ENCODE measurements at regions not wholly inside any gene's neighbourhood (a gene's known extent, or its start where the extent isn't known, plus 50 kb on each side); places are given as distances from the start of the nearest gene placed in this dataset.

- Mint-ChIP-seq H3K4me3 (no peak overlapping the region), H3K36me3 (no peaks in the 10 kb centered on the region), H3K9me3 (no peaks in the 10 kb centered on the region), H3K27me3 (no peaks in the 10 kb centered on the region), H3K27ac (no peak overlapping the region), H3K4me1 (no peaks in the 10 kb centered on the region)
- no peak for ATAC-seq
These were observed 988.6 kb downstream of the SORCS1 start for GRCh38 chr10:106175760-106176377.

DNA sequence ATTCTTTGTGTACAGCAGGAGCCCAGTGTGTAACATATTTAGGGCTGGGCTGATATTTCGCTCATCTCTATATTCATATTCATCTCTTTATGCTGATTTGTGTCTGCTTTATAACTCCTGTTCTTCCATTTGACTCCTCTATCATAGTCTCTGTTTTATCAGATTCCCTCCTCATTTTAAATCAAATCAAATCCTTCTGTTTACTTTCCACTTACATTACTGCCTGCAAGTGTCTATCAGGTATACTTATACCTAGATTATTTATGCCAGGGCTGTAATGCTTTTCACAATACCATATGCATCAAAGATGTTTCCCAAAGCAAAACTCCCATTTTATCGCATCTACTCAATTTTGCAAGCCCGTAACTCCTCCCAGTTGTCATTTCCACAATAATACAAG, 990.7 kb downstream of the SORCS1 start:
- ATAC-seq: no peak
- Mint-ChIP-seq H3K9me3 (peaks cover 1% of the 10 kb centered on the region), H3K36me3 (no peaks in the 10 kb centered on the region), H3K4me3 (no peak overlapping the region), H3K27me3 (no peaks in the 10 kb centered on the region), H3K27ac (no peak overlapping the region), H3K4me1 (no peaks in the 10 kb centered on the region)

DNA sequence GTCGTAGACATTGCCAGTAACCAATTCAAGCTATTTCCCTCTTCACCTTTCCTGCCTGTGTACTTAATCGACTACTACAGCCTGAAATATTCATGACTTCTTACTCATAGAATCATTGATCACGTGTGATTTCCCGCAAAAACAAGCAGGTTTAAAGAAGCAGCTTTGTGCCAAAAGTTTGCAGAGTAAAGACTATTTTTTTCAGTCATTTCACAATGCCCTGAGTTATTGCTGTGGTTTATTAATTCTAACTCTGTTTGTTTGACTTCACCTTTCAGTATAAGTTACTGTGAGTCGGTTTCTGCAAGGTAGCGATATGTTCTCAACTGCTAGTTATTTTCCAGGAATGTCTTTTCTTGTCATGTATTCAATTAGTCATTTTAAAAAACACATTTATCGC, 995.3 kb downstream of the SORCS1 start:
- Mint-ChIP-seq H3K4me1 (no peaks in the 10 kb centered on the region), H3K9me3 (peaks cover 4% of the 10 kb centered on the region), H3K27ac (no peak overlapping the region), H3K4me3 (no peak overlapping the region), H3K27me3 (no peaks in the 10 kb centered on the region), H3K36me3 (no peaks in the 10 kb centered on the region)
- ATAC-seq: no peak

- Mint-ChIP-seq H3K27me3 (no peaks in the 10 kb centered on the region), H3K4me3 (no peak overlapping the region)
These were observed 996.6 kb downstream of the SORCS1 start for GRCh38 chr10:106167946-106168345.

DNA sequence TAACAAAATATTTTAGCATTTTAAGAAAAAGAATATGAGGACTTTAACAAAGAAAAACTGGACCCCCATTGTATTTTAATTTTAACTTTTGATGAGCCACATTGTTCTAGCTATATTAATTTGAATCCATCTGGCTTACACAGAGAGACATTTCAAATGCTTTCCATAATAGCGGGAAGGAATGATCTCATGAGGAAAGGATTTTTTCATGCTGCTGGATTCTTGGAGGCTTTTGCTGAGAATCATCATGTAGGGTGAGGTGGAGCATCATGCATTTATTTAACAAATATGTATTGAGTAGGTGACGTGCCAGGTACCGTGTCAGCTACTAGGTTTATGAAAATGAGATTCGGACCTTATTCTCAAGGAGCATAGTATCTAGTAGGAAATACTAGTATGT, 1006.3 kb downstream of the SORCS1 start:
- no peak for ATAC-seq
- Mint-ChIP-seq H3K4me3 (no peak overlapping the region), H3K9me3 (peaks cover 11% of the 10 kb centered on the region), H3K4me1 (no peaks in the 10 kb centered on the region), H3K27ac (no peak overlapping the region), H3K27me3 (no peaks in the 10 kb centered on the region), H3K36me3 (no peaks in the 10 kb centered on the region)

More at GRCh38 chr10:106167946-106168345, 996.6 kb downstream of the SORCS1 start:
- Mint-ChIP-seq H3K4me1 (no peaks in the 10 kb centered on the region), H3K36me3 (no peaks in the 10 kb centered on the region), H3K27ac (no peak overlapping the region), H3K9me3 (peaks cover 8% of the 10 kb centered on the region)
- ATAC-seq: no peak

GRCh38 chr10:106147021-106147420, 1017.5 kb downstream of the SORCS1 start:
- no peak overlapping the region for H3K4me3 Mint-ChIP-seq
- no peaks in the 10 kb centered on the region for H3K9me3 Mint-ChIP-seq
- no peaks in the 10 kb centered on the region for H3K4me1 Mint-ChIP-seq
- H3K27ac Mint-ChIP-seq: no peak overlapping the region
- H3K27me3 Mint-ChIP-seq: no peaks in the 10 kb centered on the region
- no peak for ATAC-seq
- no peaks in the 10 kb centered on the region for H3K36me3 Mint-ChIP-seq

DNA sequence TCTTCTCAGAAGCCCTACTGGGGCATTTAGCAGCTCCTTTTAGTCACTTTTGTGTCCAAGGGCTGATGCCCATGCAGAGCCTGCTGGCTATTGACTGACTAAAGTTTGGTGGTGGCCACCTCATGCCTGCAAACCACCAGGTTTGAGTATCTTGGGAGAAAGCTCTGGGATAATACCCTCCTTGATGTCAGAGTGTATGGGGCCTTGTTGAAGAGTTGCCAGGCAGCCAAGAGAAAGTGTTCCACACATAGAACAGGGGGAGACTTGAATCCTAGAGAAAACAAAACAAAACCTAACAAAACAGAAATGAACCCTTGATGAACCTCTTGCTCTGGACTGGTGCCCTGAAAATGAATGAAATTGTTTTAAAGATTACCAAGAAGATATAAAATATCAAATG, 1024.6 kb downstream of the SORCS1 start:
- ATAC-seq: no peak
- H3K27me3 Mint-ChIP-seq: no peaks in the 10 kb centered on the region
- H3K27ac Mint-ChIP-seq: no peak overlapping the region
- H3K4me1 Mint-ChIP-seq: no peaks in the 10 kb centered on the region
- no peaks in the 10 kb centered on the region for H3K36me3 Mint-ChIP-seq
- H3K4me3 Mint-ChIP-seq: no peak overlapping the region
- H3K9me3 Mint-ChIP-seq: no peaks in the 10 kb centered on the region

DNA sequence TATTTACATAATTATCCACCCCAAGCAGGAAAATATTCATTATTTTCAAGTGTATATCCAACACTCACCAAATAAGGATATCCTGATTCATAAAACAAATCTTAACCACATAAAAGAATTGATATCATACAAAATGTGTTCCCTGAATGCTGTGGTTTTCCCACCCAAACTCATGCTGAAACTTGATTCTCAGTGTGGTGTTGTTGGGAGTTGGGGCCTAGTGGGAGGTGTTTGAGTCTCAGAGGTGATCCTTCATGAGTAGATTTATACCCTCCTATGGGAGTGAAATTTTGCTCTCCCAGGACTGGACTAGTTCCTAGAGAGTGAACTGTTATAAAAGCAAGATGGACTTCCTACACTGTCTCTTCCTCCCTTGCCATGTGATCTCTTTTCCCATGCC, 1028.3 kb downstream of the SORCS1 start:
- Mint-ChIP-seq H3K27me3 (no peaks in the 10 kb centered on the region), H3K27ac (no peak overlapping the region), H3K4me1 (no peaks in the 10 kb centered on the region), H3K9me3 (peaks cover 7% of the 10 kb centered on the region), H3K4me3 (no peak overlapping the region), H3K36me3 (no peaks in the 10 kb centered on the region)
- no peak for ATAC-seq

GRCh38 chr10:106134326-106135000, 1030.0 kb downstream of the SORCS1 start:
- Mint-ChIP-seq H3K27ac (no peak overlapping the region), H3K4me1 (no peaks in the 10 kb centered on the region), H3K36me3 (no peaks in the 10 kb centered on the region), H3K4me3 (no peak overlapping the region), H3K27me3 (no peaks in the 10 kb centered on the region), H3K9me3 (peaks cover 7% of the 10 kb centered on the region)
- ATAC-seq: no peak

DNA sequence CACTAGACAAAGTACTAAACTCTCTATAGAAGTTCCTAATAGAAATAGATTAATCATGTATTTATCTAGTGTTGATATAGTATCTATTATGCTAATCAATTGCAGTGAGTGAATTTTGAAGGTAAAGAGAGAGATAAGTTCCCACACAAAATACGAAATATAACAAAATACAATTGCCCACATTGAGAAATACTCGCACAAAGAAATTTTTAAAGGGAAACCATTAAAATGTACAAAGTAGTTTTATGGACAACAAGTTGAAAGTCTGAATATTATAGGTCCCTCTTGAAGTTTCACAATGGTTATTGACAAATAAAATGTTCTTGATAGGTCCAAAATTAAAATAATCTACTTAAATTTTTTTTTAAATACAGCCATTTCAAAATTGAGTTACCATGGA, 1031.1 kb downstream of the SORCS1 start:
- Mint-ChIP-seq H3K36me3 (no peaks in the 10 kb centered on the region), H3K9me3 (peaks cover 13% of the 10 kb centered on the region), H3K4me1 (no peaks in the 10 kb centered on the region), H3K27ac (no peak overlapping the region), H3K4me3 (no peak overlapping the region), H3K27me3 (no peaks in the 10 kb centered on the region)
- no peak for ATAC-seq

- no peaks in the 10 kb centered on the region for H3K36me3 Mint-ChIP-seq
- no peak overlapping the region for H3K27ac Mint-ChIP-seq
- no peaks in the 10 kb centered on the region for H3K4me1 Mint-ChIP-seq
- no peaks in the 10 kb centered on the region for H3K27me3 Mint-ChIP-seq
- H3K4me3 Mint-ChIP-seq: no peak overlapping the region
- ATAC-seq: no peak
- peaks cover 13% of the 10 kb centered on the region for H3K9me3 Mint-ChIP-seq
These were observed 1031.5 kb downstream of the SORCS1 start for GRCh38 chr10:106132956-106133355.

GRCh38 chr10:106114656-106115186, 1049.8 kb downstream of the SORCS1 start:
- peaks cover 10% of the 10 kb centered on the region for H3K9me3 Mint-ChIP-seq
- no peak overlapping the region for H3K4me3 Mint-ChIP-seq
- no peaks in the 10 kb centered on the region for H3K36me3 Mint-ChIP-seq
- no peaks in the 10 kb centered on the region for H3K4me1 Mint-ChIP-seq
- no peak for ATAC-seq
- H3K27ac Mint-ChIP-seq: no peak overlapping the region
- H3K27me3 Mint-ChIP-seq: no peaks in the 10 kb centered on the region

DNA sequence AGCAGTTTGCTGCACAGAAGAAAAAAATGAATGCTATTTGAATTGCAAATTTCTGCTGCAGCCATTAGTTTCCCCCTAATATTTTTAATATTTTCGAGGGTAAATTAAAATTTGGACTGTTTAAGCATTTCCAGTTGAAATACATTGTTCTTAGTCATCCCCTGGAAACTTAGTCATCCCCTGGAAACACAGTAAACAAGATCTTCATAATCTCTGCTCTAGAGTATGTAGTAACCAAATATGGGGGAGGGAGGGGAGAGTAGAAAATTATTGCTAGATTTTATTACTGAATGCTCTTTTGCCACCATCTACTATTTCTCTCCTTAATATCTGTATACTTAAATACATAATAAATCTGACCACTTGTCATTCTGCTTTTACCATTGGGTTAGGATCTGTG, 1053.3 kb downstream of the SORCS1 start:
- ATAC-seq: no peak
- peaks cover 7% of the 10 kb centered on the region for H3K9me3 Mint-ChIP-seq
- H3K4me1 Mint-ChIP-seq: no peaks in the 10 kb centered on the region
- no peaks in the 10 kb centered on the region for H3K27me3 Mint-ChIP-seq
- H3K36me3 Mint-ChIP-seq: no peaks in the 10 kb centered on the region
- H3K4me3 Mint-ChIP-seq: no peak overlapping the region
- no peak overlapping the region for H3K27ac Mint-ChIP-seq

DNA sequence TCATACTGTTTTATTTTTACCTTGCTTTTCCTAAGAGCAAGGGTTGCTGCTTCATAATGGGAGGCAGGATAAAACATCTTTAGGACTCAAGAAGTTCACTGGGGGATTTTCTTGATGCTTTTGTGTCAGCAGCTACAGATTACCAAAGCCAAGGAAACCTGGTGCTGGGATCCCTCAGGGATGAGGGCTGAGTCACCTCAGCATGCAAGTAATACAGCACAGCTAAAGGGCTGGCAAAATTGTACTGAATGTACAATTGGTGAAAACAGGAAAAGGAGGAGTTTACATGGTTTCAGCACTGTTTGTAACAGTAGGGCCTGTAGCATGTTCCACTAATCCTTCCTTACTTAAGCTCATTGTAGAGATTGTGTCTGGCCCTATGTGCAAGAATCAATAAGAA, 1056.8 kb downstream of the SORCS1 start:
- no peaks in the 10 kb centered on the region for H3K9me3 Mint-ChIP-seq
- ATAC-seq: no peak
- no peaks in the 10 kb centered on the region for H3K36me3 Mint-ChIP-seq
- no peaks in the 10 kb centered on the region for H3K27me3 Mint-ChIP-seq
- no peak overlapping the region for H3K27ac Mint-ChIP-seq
- no peaks in the 10 kb centered on the region for H3K4me1 Mint-ChIP-seq
- H3K4me3 Mint-ChIP-seq: no peak overlapping the region

DNA sequence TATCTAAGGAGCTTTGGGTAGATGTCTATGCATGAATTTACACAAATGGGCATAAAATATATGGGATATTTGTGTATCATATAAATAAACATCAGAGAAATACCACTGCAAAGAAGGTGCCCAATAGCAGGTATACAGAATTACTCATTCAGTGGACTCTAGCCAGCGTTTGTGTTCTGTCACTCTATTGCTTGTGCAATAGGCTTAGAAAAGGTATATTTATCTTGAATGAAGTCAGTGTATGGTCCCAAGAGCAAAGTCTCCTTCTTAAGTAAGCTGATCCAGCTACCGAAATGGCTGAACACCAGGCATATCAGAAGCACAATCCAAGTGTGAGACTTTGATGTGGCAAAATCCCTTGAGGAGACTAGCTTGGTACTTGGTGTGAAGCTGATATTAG, 1058.4 kb downstream of the SORCS1 start:
- Mint-ChIP-seq H3K4me3 (no peak overlapping the region), H3K9me3 (no peaks in the 10 kb centered on the region), H3K27ac (no peak overlapping the region), H3K4me1 (no peaks in the 10 kb centered on the region), H3K36me3 (no peaks in the 10 kb centered on the region), H3K27me3 (no peaks in the 10 kb centered on the region)
- no peak for ATAC-seq

GRCh38 chr10:106089855-106090254, 1074.7 kb downstream of the SORCS1 start:
- no peaks in the 10 kb centered on the region for H3K36me3 Mint-ChIP-seq
- H3K4me3 Mint-ChIP-seq: no peak overlapping the region
- no peaks in the 10 kb centered on the region for H3K4me1 Mint-ChIP-seq
- no peak overlapping the region for H3K27ac Mint-ChIP-seq
- no peaks in the 10 kb centered on the region for H3K27me3 Mint-ChIP-seq
- ATAC-seq: no peak
- H3K9me3 Mint-ChIP-seq: no peaks in the 10 kb centered on the region
